ENCODE measurements at regions not wholly inside any gene's neighbourhood (a gene's known extent, or its start where the extent isn't known, plus 50 kb on each side); places are given as distances from the start of the nearest gene placed in this dataset.
"Not testable (repeated sequence)": the region's sequence is repeated elsewhere in the genome, so short reads cannot be mapped to it uniquely, and the experiment has no call there.

DNA sequence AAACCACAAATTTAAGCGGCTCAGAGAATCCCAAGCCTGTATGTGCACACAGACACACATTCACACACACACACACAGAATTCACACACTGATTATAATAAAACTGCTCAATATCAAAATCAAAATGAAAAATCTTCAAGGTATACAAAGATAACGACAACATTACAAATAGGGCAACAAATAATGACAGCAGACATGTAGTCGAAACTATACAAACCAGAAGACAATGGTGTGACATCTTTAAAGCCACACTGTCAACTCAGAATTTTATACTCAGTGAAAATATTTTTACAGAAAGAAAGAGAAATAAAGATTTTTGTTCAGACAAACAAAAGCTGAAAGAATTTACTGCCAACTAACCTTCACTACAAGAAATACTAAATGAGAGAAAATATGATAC lies 333.4 kb downstream of the INSIG2 start:
- Histone ChIP-seq H3K27me3 (ENCODE audit: insufficient read depth, low read length) (peaks cover 2% of the 10 kb centered on the region), H2AFZ (ENCODE audit: low read length) (no peak overlapping the region), H3K36me3 (ENCODE audit: insufficient read depth, low read length) (no peaks in the 10 kb centered on the region), H4K20me1 (ENCODE audit: insufficient read depth, low read length) (no peaks in the 10 kb centered on the region), H3K4me1 (ENCODE audit: insufficient read depth, low read length) (peaks cover 7% of the 10 kb centered on the region), H3K9me3 (ENCODE audit: low read depth, low read length) (no peaks in the 10 kb centered on the region), H3K4me3 (ENCODE audit: insufficient read depth, low read length) (no peak overlapping the region), H3K27ac (ENCODE audit: low read depth, low read length) (no peak overlapping the region), H3K79me2 (ENCODE audit: insufficient read depth, low read length) (no peaks in the 10 kb centered on the region), H3K4me2 (ENCODE audit: insufficient read depth, low read length) (no peak overlapping the region)
- TF ChIP-seq CTCF (IDR thresholded peaks at IDR 0.05; ENCODE audit: extremely low read depth, low read depth, low read length) = no peak
- no peak for DNase-seq (ENCODE audit: insufficient read length, low spot score, missing footprints)

DNA sequence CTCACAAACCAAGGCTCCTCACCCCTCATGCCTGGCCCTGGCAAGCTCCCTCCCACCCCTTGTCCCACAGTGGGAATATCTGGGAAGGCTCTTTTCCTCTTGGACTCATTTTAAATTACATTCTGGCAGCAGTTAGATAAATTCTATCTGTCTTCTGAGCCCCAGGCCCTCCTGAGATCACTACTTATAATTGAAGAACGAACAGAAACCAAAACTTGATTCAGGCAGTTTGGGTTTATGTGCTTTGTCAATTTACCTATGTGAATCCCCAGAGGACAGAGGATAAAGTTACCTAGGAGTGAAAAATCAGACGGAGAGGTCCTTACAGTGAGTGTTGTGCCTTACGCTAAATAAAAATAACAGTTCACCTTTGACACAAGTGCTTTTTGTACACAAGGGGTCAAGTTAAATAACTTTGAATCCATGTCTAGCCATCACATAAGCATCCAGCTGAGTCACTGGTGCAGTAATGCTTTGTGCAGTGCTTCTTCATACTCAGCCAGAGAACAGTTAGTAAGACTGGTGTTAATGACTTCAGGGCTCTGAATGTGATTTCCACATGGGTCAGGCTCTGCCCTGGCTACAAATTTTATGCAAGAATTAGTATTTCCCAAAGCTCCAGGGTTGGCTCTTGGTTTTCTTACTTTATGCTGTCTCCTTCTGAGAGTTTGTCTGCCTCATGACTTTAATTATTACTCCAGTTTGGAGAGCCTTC lies 329.3 kb downstream of the INSIG2 start:
- Histone ChIP-seq H3K4me1 (ENCODE audit: insufficient read depth, low read length) (peaks cover 7% of the 10 kb centered on the region), H4K20me1 (ENCODE audit: insufficient read depth, low read length) (no peaks in the 10 kb centered on the region), H3K27ac (ENCODE audit: low read depth, low read length) (no peak overlapping the region), H3K36me3 (ENCODE audit: insufficient read depth, low read length) (no peaks in the 10 kb centered on the region), H3K79me2 (ENCODE audit: insufficient read depth, low read length) (no peaks in the 10 kb centered on the region), H3K9me3 (ENCODE audit: low read depth, low read length) (no peaks in the 10 kb centered on the region), H3K27me3 (ENCODE audit: insufficient read depth, low read length) (no peaks in the 10 kb centered on the region), H2AFZ (ENCODE audit: low read length) (peak overlapping the region; percentile 57), H3K4me3 (ENCODE audit: insufficient read depth, low read length) (peak overlapping the region; percentile 48), H3K4me2 (ENCODE audit: insufficient read depth, low read length) (peak overlapping the region; percentile 71)
- no peak for TF ChIP-seq CTCF (IDR thresholded peaks at IDR 0.05; ENCODE audit: extremely low read depth, low read depth, low read length)
- peak; percentile 50 for DNase-seq (ENCODE audit: insufficient read length, low spot score, missing footprints)

GRCh38 chr2:118415186-118415585 lies 326.9 kb downstream of the INSIG2 start:
- not testable (repeated sequence) for H3K4me3 ChIP-seq (ENCODE audit: insufficient read depth, low read length); H2AFZ ChIP-seq (ENCODE audit: low read length); H3K36me3 ChIP-seq (ENCODE audit: insufficient read depth, low read length); H3K27me3 ChIP-seq (ENCODE audit: insufficient read depth, low read length); H3K4me2 ChIP-seq (ENCODE audit: insufficient read depth, low read length); H3K4me1 ChIP-seq (ENCODE audit: insufficient read depth, low read length); DNase-seq (ENCODE audit: insufficient read length, low spot score, missing footprints); H3K79me2 ChIP-seq (ENCODE audit: insufficient read depth, low read length); H3K9me3 ChIP-seq (ENCODE audit: low read depth, low read length); H4K20me1 ChIP-seq (ENCODE audit: insufficient read depth, low read length); H3K27ac ChIP-seq (ENCODE audit: low read depth, low read length)

DNA sequence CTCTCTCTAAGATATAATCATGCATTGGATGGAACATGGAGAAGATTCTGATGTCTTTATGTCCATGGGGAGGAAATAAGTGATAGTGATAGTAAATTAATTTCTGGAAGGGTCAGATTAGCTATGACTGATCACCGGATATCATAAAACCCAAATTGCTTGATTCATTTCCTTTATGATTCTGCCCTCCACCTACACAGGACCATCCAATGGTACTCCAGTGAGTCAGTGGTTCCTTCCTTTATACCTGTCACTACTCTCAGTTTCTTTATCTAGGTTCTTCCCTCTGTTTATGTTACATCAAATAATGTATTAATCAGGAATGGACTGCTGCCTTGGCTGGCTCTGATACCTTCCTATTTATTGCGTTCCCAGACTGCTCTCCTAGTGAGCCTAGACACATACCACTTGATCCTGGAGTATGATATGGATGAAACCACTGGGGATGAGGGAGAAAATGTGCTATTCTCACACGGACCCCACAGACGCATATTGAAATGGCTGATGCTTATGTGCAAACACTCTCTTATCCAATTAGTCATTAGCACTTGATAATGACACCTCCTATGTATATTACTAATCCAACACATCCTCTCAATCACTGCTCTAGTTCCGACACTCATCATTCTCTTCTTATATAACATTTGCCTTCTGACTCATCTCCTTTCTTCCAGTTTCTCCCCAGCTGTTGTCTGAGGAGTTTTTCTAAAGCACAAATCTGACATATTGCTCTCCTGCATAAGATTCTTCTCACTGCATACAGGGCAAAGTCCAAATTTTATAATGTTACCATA lies 315.6 kb downstream of the INSIG2 start:
- H3K4me3 ChIP-seq (ENCODE audit: insufficient read depth, low read length) = no peak overlapping the region
- DNase-seq (ENCODE audit: insufficient read length, low spot score, missing footprints) = no peak
- H3K9me3 ChIP-seq (ENCODE audit: low read depth, low read length) = no peaks in the 10 kb centered on the region

More for the DNA sequence above, 315.6 kb downstream of the INSIG2 start:
- Histone ChIP-seq H3K36me3 (ENCODE audit: insufficient read depth, low read length) (no peaks in the 10 kb centered on the region), H3K4me2 (ENCODE audit: insufficient read depth, low read length) (no peak overlapping the region), H3K27ac (ENCODE audit: low read depth, low read length) (no peak overlapping the region), H4K20me1 (ENCODE audit: insufficient read depth, low read length) (no peaks in the 10 kb centered on the region), H3K79me2 (ENCODE audit: insufficient read depth, low read length) (no peaks in the 10 kb centered on the region), H3K27me3 (ENCODE audit: insufficient read depth, low read length) (no peaks in the 10 kb centered on the region), H2AFZ (ENCODE audit: low read length) (no peak overlapping the region), H3K4me1 (ENCODE audit: insufficient read depth, low read length) (no peaks in the 10 kb centered on the region)
- no peak for TF ChIP-seq CTCF (IDR thresholded peaks at IDR 0.05; ENCODE audit: extremely low read depth, low read depth, low read length)
